ENCODE measurements at regions not wholly inside any gene's neighbourhood (a gene's known extent, or its start where the extent isn't known, plus 50 kb on each side); places are given as distances from the start of the nearest gene placed in this dataset.

DNA sequence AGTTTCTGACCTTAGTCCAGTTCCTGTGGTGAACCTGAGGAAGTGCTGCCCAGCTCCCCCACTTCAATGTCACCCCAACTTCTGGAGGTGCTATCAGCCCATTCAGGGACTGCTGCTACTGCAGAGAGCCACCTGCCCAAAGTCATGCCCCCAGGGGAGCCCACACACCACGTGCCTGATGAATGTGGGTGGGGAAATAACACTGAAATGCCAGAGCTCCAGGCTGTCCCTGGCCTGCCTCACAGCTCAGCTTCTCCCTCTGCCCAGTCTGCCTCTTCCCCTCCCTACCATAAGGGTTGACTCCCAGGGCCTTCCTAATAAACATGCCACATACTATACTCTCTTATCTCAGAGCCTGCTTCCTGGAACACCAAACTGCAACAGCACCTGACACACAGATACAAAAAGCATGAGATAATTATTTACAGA is 276.4 kb upstream of the MOCS1 start:
- TF ChIP-seq RBM39 (IDR thresholded peaks at IDR 0.05; ENCODE audit: low read depth, low read length, poor library complexity, severe bottlenecking) (no peak), SMYD3 (CRISPR knock-in tag; IDR thresholded peaks at IDR 0.05) (no peak), POLR2A (IDR thresholded peaks at IDR 0.05; ENCODE audit: insufficient read depth in 1 of 2, low read depth in 2 of 2, low read length in 2 of 2) (no peak), ZNF24 (IDR thresholded peaks at IDR 0.05) (no peak)
- TF ChIP-seq, protein P1, sequence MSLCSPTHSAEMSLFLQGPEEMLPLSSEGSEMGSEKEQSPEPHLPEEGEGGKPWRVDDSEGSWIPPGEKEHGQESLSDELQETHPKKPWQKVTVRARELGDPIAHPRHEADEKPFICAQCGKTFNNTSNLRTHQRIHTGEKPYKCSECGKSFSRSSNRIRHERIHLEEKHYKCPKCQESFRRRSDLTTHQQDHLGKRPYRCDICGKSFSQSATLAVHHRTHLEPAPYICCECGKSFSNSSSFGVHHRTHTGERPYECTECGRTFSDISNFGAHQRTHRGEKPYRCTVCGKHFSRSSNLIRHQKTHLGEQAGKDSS (CRISPR knock-in tag; IDR thresholded peaks at IDR 0.05; ENCODE audit: borderline replicate concordance, low read depth), result no peak
